GM12878 (cell line): ENCODE measurements at regions not wholly inside any gene's neighbourhood (a gene's known extent, or its start where the extent isn't known, plus 50 kb on each side); places are given as distances from the start of the nearest gene placed in this dataset.

Experiments used
- ATAC-seq: fragments of 200-7000 bp; cut with Tn5 transposase; 3 replicates; pipeline ENCODE4 v1.9.1; 2020; ENCODE audit warnings: mild to moderate bottlenecking, moderate library complexity
- BruUV-seq: library from RNA; stranded (reverse); fragments of 400-500 nt; replicated peaks from 2 replicates; lab custom pipeline; 2021; lab: Mats Ljungman, UMichigan
- CTCF ChIA-PET: fragments of 300-600 bp; sonication (Branson Sonifier 250); formaldehyde crosslinking; extraction: SDS; loops from one replicate; lab custom pipeline; 2021; ENCODE audit warnings: inconsistent platforms; lab: Yijun Ruan, JAX
- POLR2A ChIA-PET: fragments of 350-600 bp; formaldehyde crosslinking; extraction: SDS; loops from one replicate; lab custom pipeline; 2021; ENCODE audit warnings: inconsistent platforms; lab: Charles Lee
- RAD21 ChIA-PET: fragments of 300-600 bp; sonication (Branson Sonifier 250); formaldehyde crosslinking; loops from one replicate; lab custom pipeline; 2023; ENCODE audit warnings: antibody characterized with exemption; ENCODE audit not compliant: unreplicated experiment; lab: Charles Lee
- SMC1A ChIA-PET: fragments of 300-600 bp; sonication (Branson Sonifier 250); formaldehyde crosslinking; loops from one replicate; lab custom pipeline; 2023; ENCODE audit not compliant: unreplicated experiment, uncharacterized antibody; lab: Charles Lee
- DNase-seq: peaks from one replicate; pipeline ENCODE4 v3.0.0-alpha.2; 2011; ENCODE audit warnings: low read depth, low spot score
- FAIRE-seq: peaks from 3 replicates; lab custom pipeline; 2011; peaks lifted over from hg19 to GRCh38; lab: Jason Lieb, UNC
- H2AFZ ChIP-seq: 2 replicates; pipeline ENCODE4 v1.6.0; 2011; ENCODE audit warnings: low read depth, low read length, control low read depth; ENCODE audit not compliant: control insufficient read depth
- H3K27ac ChIP-seq: 2 replicates; pipeline ENCODE4 v1.5.1; 2011; ENCODE audit warnings: control low read depth; ENCODE audit not compliant: control insufficient read depth, insufficient read depth
- H3K27me3 ChIP-seq, 2 experiments: replicated peaks in 1 of 2; 2 replicates each; pipeline versions ENCODE4 v1.6.0 to v1.6.1; 2011; ENCODE audit warnings: low read length in 1 of 2; ENCODE audit not compliant: control insufficient read depth in 2 of 2, insufficient read depth in 2 of 2
- H3K36me3 ChIP-seq, 2 experiments: 2 replicates each; pipeline ENCODE4 v1.5.1; 2011; ENCODE audit warnings: low read length in 1 of 2; ENCODE audit not compliant: control insufficient read depth in 2 of 2, insufficient read depth in 2 of 2
- H3K4me1 ChIP-seq: 2 replicates; pipeline ENCODE4 v1.6.1; 2011; ENCODE audit warnings: mild to moderate bottlenecking, low read length, moderate library complexity, mixed read lengths; ENCODE audit not compliant: control insufficient read depth, insufficient read depth
- H3K4me2 ChIP-seq: 2 replicates; pipeline ENCODE4 v1.6.0; 2011; ENCODE audit warnings: control low read depth; ENCODE audit not compliant: control insufficient read depth, insufficient read depth
- H3K4me3 ChIP-seq: fragments of 200-600 bp; sonication (generic); 2 replicates; pipeline ENCODE4 v1.5.1; 2016
- H3K79me2 ChIP-seq: 2 replicates; pipeline ENCODE4 v1.6.0; 2011; ENCODE audit warnings: low read length; ENCODE audit not compliant: control insufficient read depth, insufficient read depth
- H3K9ac ChIP-seq: 2 replicates; pipeline ENCODE4 v1.8.0; 2011; ENCODE audit warnings: low read length, control low read depth, mixed read lengths; ENCODE audit not compliant: control insufficient read depth, insufficient read depth
- H3K9me3 ChIP-seq: replicated peaks from 3 replicates; pipeline ENCODE4 v1.5.1; 2011; ENCODE audit warnings: mild to moderate bottlenecking, low read length; ENCODE audit not compliant: control insufficient read depth, insufficient read depth
- H4K20me1 ChIP-seq: 2 replicates; pipeline ENCODE4 v1.6.0; 2011; ENCODE audit not compliant: control insufficient read depth, insufficient read depth
- CREM ChIP-seq: IDR thresholded peaks from 2 replicates; pipeline ENCODE4 v1.6.1; 2014; ENCODE audit warnings: antibody characterized with exemption, low read depth
- ESRRA ChIP-seq: IDR thresholded peaks from 2 replicates; pipeline ENCODE4 v1.6.1; 2012; ENCODE audit warnings: mild to moderate bottlenecking, low read length, improper control_type of control experiment
- HDAC2 ChIP-seq: fragments of 200-600 bp; sonication (generic); IDR thresholded peaks from 2 replicates; pipeline ENCODE4 v1.6.1; 2017
- IRF3 ChIP-seq: fragments of 450-650 bp; IDR thresholded peaks from 2 replicates; pipeline ENCODE4 v1.6.1; 2014; ENCODE audit warnings: mild to moderate bottlenecking
- LARP7 ChIP-seq: fragments of 450-650 bp; IDR thresholded peaks from 2 replicates; pipeline ENCODE4 v1.6.1; 2017; ENCODE audit warnings: mild to moderate bottlenecking
- MTA3 ChIP-seq: IDR thresholded peaks from 2 replicates; pipeline ENCODE4 v1.6.1; 2012; ENCODE audit warnings: low read length, inconsistent platforms, borderline replicate concordance
- REST ChIP-seq: IDR thresholded peaks from 2 replicates; pipeline ENCODE4 v1.6.1; 2012; ENCODE audit warnings: mild to moderate bottlenecking, low read depth, low read length
- SREBF2 ChIP-seq: IDR thresholded peaks from 2 replicates; pipeline ENCODE4 v1.6.1; 2012; ENCODE audit warnings: mild to moderate bottlenecking, low read length
- STAT1 ChIP-seq: fragments of 450-650 bp; conservative IDR thresholded peaks from 2 replicates; pipeline ENCODE4 v1.6.1; 2014; ENCODE audit warnings: antibody characterized with exemption, mild to moderate bottlenecking
- ZBTB33 ChIP-seq: fragments of 450-650 bp; IDR thresholded peaks from 2 replicates; pipeline ENCODE4 v1.6.1; 2017; ENCODE audit warnings: mild to moderate bottlenecking
- ZSCAN29 ChIP-seq: fragments of 450-650 bp; IDR thresholded peaks from 2 replicates; pipeline ENCODE4 v1.6.1; 2017; ENCODE audit warnings: mild to moderate bottlenecking, moderate library complexity
- WGBS: methylation state at CpG from one replicate; pipeline ENCODE4 v1.1.6; 2016; ENCODE audit warnings: low lambda C conversion rate; ENCODE audit not compliant: insufficient replicate concordance, insufficient coverage; ENCODE audit errors: missing lambda C conversion rate; 5-methylcytosine and 5-hydroxymethylcytosine counted together
- in situ Hi-C: fragments of 300-500 bp; cut with MboI; formaldehyde crosslinking; loops from 9 replicates; pipeline ENCODE4 v1.14.3; 2018; ENCODE audit warnings: mixed read lengths
- intact Hi-C: fragments of 100-400 bp; cut with micrococcal nuclease; formaldehyde crosslinking; loops from one replicate; pipeline ENCODE4 v1.14.2; 2022; ENCODE audit not compliant: unreplicated experiment

- no peak for TF ChIP-seq HDAC2
- no peak for TF ChIP-seq LARP7
- TF ChIP-seq STAT1 = no peak
- TF ChIP-seq CREM = no peak
- no peak for TF ChIP-seq MTA3
- no peak for TF ChIP-seq ZBTB33
- no peak for TF ChIP-seq ZSCAN29
- TF ChIP-seq REST = no peak
- TF ChIP-seq ESRRA = no peak
- TF ChIP-seq SREBF2 = no peak
- no peak for TF ChIP-seq IRF3
- H4K20me1 ChIP-seq = no peaks in the 10 kb centered on the region
- no peaks in the 10 kb centered on the region for H3K36me3 ChIP-seq
- H3K4me1 ChIP-seq = no peaks in the 10 kb centered on the region
- H3K79me2 ChIP-seq = no peaks in the 10 kb centered on the region
- CTCF ChIA-PET = no interaction called here
- FAIRE-seq (no peak), ATAC-seq (no peak), DNase-seq (no peak)
- H2AFZ ChIP-seq = no peak overlapping the region
- BruUV-seq = no TSS peak
- POLR2A ChIA-PET = interaction anchor here (0.7 kb wide), 1 partner anchor 13 kb away, joined by 3 read pairs; no protein-coding TSS in a partner anchor
- WGBS = 5% methylated on average over 7 of the region's 7 CpGs
- intact Hi-C loops (no loop called here), in situ Hi-C loops (no loop called here)
- no peak overlapping the region for H3K27ac ChIP-seq
- SMC1A ChIA-PET = no interaction called here
- RAD21 ChIA-PET = no interaction called here
- no peak overlapping the region for H3K4me2 ChIP-seq
- no peaks in the 10 kb centered on the region for H3K9me3 ChIP-seq
- H3K4me3 ChIP-seq = no peak overlapping the region
- H3K9ac ChIP-seq = no peak overlapping the region
- no peaks in the 10 kb centered on the region for H3K27me3 ChIP-seq
These were observed 1707.4 kb downstream of the PCDH7 start for GRCh38 chr4:32427566-32427965.
